PC-3 (cell line): ENCODE measurements at regions not wholly inside any gene's neighbourhood (a gene's known extent, or its start where the extent isn't known, plus 50 kb on each side); places are given as distances from the start of the nearest gene placed in this dataset.

Source experiments
- ATAC-seq: fragments of 200-7000 bp; cut with Tn5 transposase; 2 replicates; pipeline ENCODE4 v1.9.1; 2020; ENCODE audit warnings: mild to moderate bottlenecking, moderate library complexity
- BruUV-seq: library from RNA; stranded (reverse); fragments of 400-500 nt; replicated peaks from 2 replicates; lab custom pipeline; 2021; lab: Mats Ljungman, UMichigan
- CTCF ChIA-PET: fragments of 300-600 bp; sonication (Branson Sonifier 250); formaldehyde crosslinking; loops from one replicate; lab custom pipeline; 2022; ENCODE audit warnings: antibody characterized with exemption; lab: Charles Lee
- POLR2A ChIA-PET: fragments of 300-600 bp; sonication (Branson Sonifier 250); formaldehyde crosslinking; loops from one replicate; lab custom pipeline; 2022; ENCODE audit warnings: antibody characterized with exemption; ENCODE audit not compliant: unreplicated experiment; lab: Charles Lee
- DNase-seq: peaks from one replicate; pipeline ENCODE4 v3.0.0-alpha.2; 2015
- H2AFZ ChIP-seq: fragments of 300-600 bp; sonication (generic); 2 replicates; pipeline ENCODE4 v1.6.0; 2016; ENCODE audit warnings: antibody characterized with exemption, low read length
- H3F3A ChIP-seq: fragments of 300-600 bp; sonication (generic); one replicate; pipeline ENCODE4 v1.6.0; 2017; ENCODE audit warnings: antibody characterized with exemption, low read length, control low read depth, mild to moderate bottlenecking; ENCODE audit not compliant: unreplicated experiment
- H3K27ac ChIP-seq: fragments of 300-600 bp; sonication (generic); 2 replicates; pipeline ENCODE4 v1.5.1; 2016; ENCODE audit warnings: mild to moderate bottlenecking, low read length
- H3K27me3 ChIP-seq: fragments of 300-600 bp; sonication (generic); 2 replicates; pipeline ENCODE4 v1.6.1; 2016; ENCODE audit warnings: low read length, mixed read lengths
- H3K36me3 ChIP-seq: fragments of 300-600 bp; sonication (generic); 2 replicates; pipeline ENCODE4 v1.6.1; 2016; ENCODE audit warnings: low read depth, mixed run types, low read length, mixed read lengths
- H3K4me1 ChIP-seq: fragments of 300-600 bp; sonication (generic); 2 replicates; pipeline ENCODE4 v1.5.1; 2016; ENCODE audit warnings: low read length; ENCODE audit not compliant: insufficient read depth
- H3K4me2 ChIP-seq: fragments of 300-600 bp; sonication (generic); 2 replicates; pipeline ENCODE4 v1.6.0; 2016; ENCODE audit warnings: low read length
- H3K4me3 ChIP-seq: fragments of 300-600 bp; sonication (generic); 2 replicates; pipeline ENCODE4 v1.5.1; 2016; ENCODE audit warnings: mild to moderate bottlenecking, low read length, mixed read lengths
- H3K79me2 ChIP-seq: fragments of 300-600 bp; sonication (generic); 2 replicates; pipeline ENCODE4 v1.6.1; 2017; ENCODE audit warnings: low read length, mixed read lengths
- H3K9ac ChIP-seq: fragments of 300-600 bp; sonication (generic); 2 replicates; pipeline ENCODE4 v1.6.0; 2016; ENCODE audit warnings: mild to moderate bottlenecking, low read length
- H3K9me2 ChIP-seq: fragments of 300-600 bp; sonication (generic); replicated peaks from 2 replicates; pipeline ENCODE4 v1.6.1; 2016; ENCODE audit warnings: mixed run types, low read length, mixed read lengths
- H3K9me3 ChIP-seq: fragments of 300-600 bp; sonication (generic); 2 replicates; pipeline ENCODE4 v1.6.1; 2016; ENCODE audit warnings: low read length, mixed read lengths
- H4K20me1 ChIP-seq: fragments of 300-600 bp; sonication (generic); 2 replicates; pipeline ENCODE4 v1.6.1; 2016; ENCODE audit warnings: low read length, mixed read lengths
- EZH2 ChIP-seq: fragments of 300-600 bp; sonication (generic); IDR thresholded peaks from one replicate; pipeline ENCODE4 v1.6.1; 2017; ENCODE audit warnings: antibody characterized with exemption, mild to moderate bottlenecking, low read length; ENCODE audit not compliant: unreplicated experiment
- EZH2phosphoT487 ChIP-seq: fragments of 300-600 bp; sonication (generic); IDR thresholded peaks from 2 replicates; pipeline ENCODE4 v1.6.1; 2018; ENCODE audit warnings: mild to moderate bottlenecking, antibody characterized with exemption, low read length, borderline replicate concordance
- intact Hi-C: fragments of 100-400 bp; cut with micrococcal nuclease; formaldehyde crosslinking; loops from 2 replicates; pipeline ENCODE4 v1.9.0; 2023
- TF ChIP-seq, protein P1 (sequence below): fragments of 300-600 bp; sonication (generic); conservative IDR thresholded peaks from 2 replicates; pipeline ENCODE4 v1.5.1; 2017; ENCODE audit warnings: antibody characterized with exemption, low read depth, mild to moderate bottlenecking, low read length

DNA sequence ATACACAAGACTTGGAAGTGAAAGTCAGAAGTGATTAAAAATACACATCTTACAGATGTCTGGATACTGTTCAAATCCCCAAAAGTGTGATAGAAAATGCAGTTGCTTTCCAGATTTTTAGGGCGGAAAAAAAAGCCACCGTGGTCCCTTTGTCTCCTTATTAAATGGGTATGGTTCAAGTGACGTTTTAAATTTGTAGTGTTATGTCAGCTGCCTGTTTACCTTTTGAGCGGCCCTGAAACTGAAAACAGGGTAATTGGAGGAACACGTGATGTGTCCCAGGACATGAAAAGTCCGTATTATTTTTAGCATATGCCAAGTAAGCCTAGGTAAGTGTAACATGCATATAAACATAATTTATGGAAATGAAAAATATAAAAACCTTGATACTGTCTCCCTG, 109.0 kb upstream of the PDZRN3 start:
- ChIA-PET CTCF (no interaction called here), POLR2A (no interaction called here)
- no peaks in the 10 kb centered on the region for H3K79me2 ChIP-seq
- TF ChIP-seq EZH2 (no peak), EZH2phosphoT487 (no peak)
- TF ChIP-seq, protein P1, sequence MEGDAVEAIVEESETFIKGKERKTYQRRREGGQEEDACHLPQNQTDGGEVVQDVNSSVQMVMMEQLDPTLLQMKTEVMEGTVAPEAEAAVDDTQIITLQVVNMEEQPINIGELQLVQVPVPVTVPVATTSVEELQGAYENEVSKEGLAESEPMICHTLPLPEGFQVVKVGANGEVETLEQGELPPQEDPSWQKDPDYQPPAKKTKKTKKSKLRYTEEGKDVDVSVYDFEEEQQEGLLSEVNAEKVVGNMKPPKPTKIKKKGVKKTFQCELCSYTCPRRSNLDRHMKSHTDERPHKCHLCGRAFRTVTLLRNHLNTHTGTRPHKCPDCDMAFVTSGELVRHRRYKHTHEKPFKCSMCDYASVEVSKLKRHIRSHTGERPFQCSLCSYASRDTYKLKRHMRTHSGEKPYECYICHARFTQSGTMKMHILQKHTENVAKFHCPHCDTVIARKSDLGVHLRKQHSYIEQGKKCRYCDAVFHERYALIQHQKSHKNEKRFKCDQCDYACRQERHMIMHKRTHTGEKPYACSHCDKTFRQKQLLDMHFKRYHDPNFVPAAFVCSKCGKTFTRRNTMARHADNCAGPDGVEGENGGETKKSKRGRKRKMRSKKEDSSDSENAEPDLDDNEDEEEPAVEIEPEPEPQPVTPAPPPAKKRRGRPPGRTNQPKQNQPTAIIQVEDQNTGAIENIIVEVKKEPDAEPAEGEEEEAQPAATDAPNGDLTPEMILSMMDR = no peak
- intact Hi-C loops = no loop called here
- no peak overlapping the region for H3K27ac ChIP-seq
- no peak overlapping the region for H3K4me3 ChIP-seq
- no peaks in the 10 kb centered on the region for H3K4me1 ChIP-seq
- ATAC-seq = no peak
- no peaks in the 10 kb centered on the region for H3K27me3 ChIP-seq
- no peak for DNase-seq
- H3K9ac ChIP-seq = no peak overlapping the region
- H3K4me2 ChIP-seq = no peak overlapping the region
- no peaks in the 10 kb centered on the region for H3F3A ChIP-seq
- H3K9me2 ChIP-seq = no peaks in the 10 kb centered on the region
- no peaks in the 10 kb centered on the region for H4K20me1 ChIP-seq
- BruUV-seq = no TSS peak
- no peaks in the 10 kb centered on the region for H3K36me3 ChIP-seq
- H3K9me3 ChIP-seq = peaks cover 17% of the 10 kb centered on the region
- H2AFZ ChIP-seq = no peak overlapping the region

DNA sequence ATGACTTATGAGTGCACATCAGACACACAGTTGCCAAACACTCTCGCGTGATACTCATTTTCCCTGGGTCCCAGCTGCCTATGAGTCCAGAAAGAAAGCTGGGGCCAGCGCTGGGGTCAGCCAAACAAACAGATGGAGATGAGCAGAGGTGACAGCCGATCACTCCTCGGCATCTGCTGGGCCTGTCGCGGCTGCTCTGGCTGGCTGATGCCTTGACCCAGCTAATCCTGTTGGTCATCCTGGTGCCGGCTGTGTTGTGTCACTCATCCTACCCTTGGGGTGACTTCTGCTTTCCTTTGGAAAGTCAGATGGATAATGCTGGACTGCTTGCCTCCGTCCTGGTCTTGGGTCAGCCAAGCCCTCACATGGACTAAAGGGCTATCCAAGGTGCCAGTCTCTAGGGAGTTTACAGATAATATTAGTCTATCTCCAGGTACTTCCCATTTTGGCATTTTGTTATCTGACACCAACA, 105.3 kb upstream of the PDZRN3 start:
- H3K9me2 ChIP-seq = no peaks in the 10 kb centered on the region
- H3K4me3 ChIP-seq = no peak overlapping the region
- H2AFZ ChIP-seq = no peak overlapping the region
- no peak for ATAC-seq
- ChIA-PET CTCF (no interaction called here), POLR2A (no interaction called here)
- no peaks in the 10 kb centered on the region for H3K27me3 ChIP-seq
- no peak overlapping the region for H3K9ac ChIP-seq
- no peaks in the 10 kb centered on the region for H3K36me3 ChIP-seq
- intact Hi-C loops = no loop called here
- H3K9me3 ChIP-seq = peaks cover 18% of the 10 kb centered on the region
- no peak for DNase-seq
- no peak overlapping the region for H3K4me2 ChIP-seq
- no peaks in the 10 kb centered on the region for H3F3A ChIP-seq
- no peaks in the 10 kb centered on the region for H3K4me1 ChIP-seq
- TF ChIP-seq EZH2phosphoT487 (no peak), EZH2 (no peak)
- TF ChIP-seq, protein P1 = no peak
- no TSS peak for BruUV-seq
- H3K27ac ChIP-seq = no peak overlapping the region
- H3K79me2 ChIP-seq = no peaks in the 10 kb centered on the region
- no peaks in the 10 kb centered on the region for H4K20me1 ChIP-seq

DNA sequence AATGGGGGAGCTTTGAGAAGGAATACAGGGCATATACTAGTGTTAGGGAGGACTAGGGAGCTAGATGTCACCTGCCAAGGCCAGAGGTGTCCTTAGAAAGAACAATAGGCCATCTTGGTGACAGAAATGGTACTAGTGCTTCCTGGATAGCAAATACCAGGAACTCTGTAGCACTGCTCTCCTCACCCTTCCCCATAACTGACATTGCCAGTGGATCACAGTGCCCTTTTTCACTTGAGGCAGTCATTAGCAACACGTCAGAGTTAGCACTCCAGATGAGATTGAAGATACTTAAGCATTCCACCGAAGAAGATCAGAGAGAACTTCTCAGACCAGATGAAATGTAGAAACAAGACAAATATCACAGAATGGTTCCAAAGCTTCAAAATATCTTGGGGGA, 103.1 kb upstream of the PDZRN3 start:
- Histone ChIP-seq H2AFZ (no peak overlapping the region), H3K4me1 (no peaks in the 10 kb centered on the region), H3F3A (no peaks in the 10 kb centered on the region), H3K9me2 (no peaks in the 10 kb centered on the region), H4K20me1 (no peaks in the 10 kb centered on the region), H3K4me3 (no peak overlapping the region), H3K9ac (no peak overlapping the region), H3K36me3 (no peaks in the 10 kb centered on the region), H3K27me3 (no peaks in the 10 kb centered on the region), H3K4me2 (no peak overlapping the region), H3K9me3 (peaks cover 19% of the 10 kb centered on the region; the same call in 1 of the 2 replicates), H3K27ac (no peak overlapping the region), H3K79me2 (no peaks in the 10 kb centered on the region)
- TF ChIP-seq, protein P1 = no peak
- TF ChIP-seq EZH2phosphoT487 = no peak
- no peak for TF ChIP-seq EZH2
- BruUV-seq = no TSS peak
- POLR2A ChIA-PET = no interaction called here
- no peak for ATAC-seq
- DNase-seq = no peak
- intact Hi-C loops = no loop called here
- CTCF ChIA-PET = no interaction called here
